SK-N-SH (cell line): ENCODE measurements at regions not wholly inside any gene's neighbourhood (a gene's known extent, or its start where the extent isn't known, plus 50 kb on each side); places are given as distances from the start of the nearest gene placed in this dataset.
"Not testable (repeated sequence)": the region's sequence is repeated elsewhere in the genome, so short reads cannot be mapped to it uniquely, and the experiment has no call there.

ENCODE experiments used
- CTCF ChIA-PET: fragments of 300-600, 350-600 bp; formaldehyde crosslinking; extraction: SDS; loops from one replicate; lab custom pipeline; 2021; lab: Yijun Ruan, JAX
- POLR2A ChIA-PET: fragments of 350-600 bp; sonication (Branson Sonifier 250); formaldehyde crosslinking; extraction: SDS; loops from one replicate; lab custom pipeline; 2020; ENCODE audit warnings: antibody characterized with exemption, inconsistent platforms; lab: Yijun Ruan, JAX
- DNase-seq: peaks from one replicate; pipeline ENCODE4 v3.0.0; 2012
- H2AFZ ChIP-seq: fragments of 200-600 bp; sonication (generic); 2 replicates; pipeline ENCODE4 v1.8.1; 2016; ENCODE audit warnings: antibody characterized with exemption, mild to moderate bottlenecking, low read depth
- H3F3A ChIP-seq: fragments of 200-600 bp; sonication (generic); replicated peaks from 2 replicates; pipeline ENCODE3; 2016; ENCODE audit warnings: antibody characterized with exemption, mild to moderate bottlenecking; ENCODE audit not compliant: insufficient read depth
- H3K27ac ChIP-seq, 2 experiments: fragments of 200-500 bp in 1 of 2; fragments of 200-600 bp in 1 of 2; sonication (Bioruptor generic) in 1 of 2; sonication (generic), shearing (Covaris generic) in 1 of 2; 2 replicates each; pipeline versions ENCODE4 v1.5.1 to v1.6.1; 2014 to 2016; ENCODE audit warnings: low read depth in 2 of 2, inconsistent platforms in 1 of 2, low read length in 1 of 2, mild to moderate bottlenecking in 1 of 2, mixed read lengths in 1 of 2
- H3K27me3 ChIP-seq: fragments of 200-600 bp; sonication (generic), shearing (Covaris generic); 2 replicates; pipeline ENCODE4 v1.6.1; 2016; ENCODE audit warnings: mixed run types; ENCODE audit not compliant: insufficient read depth
- H3K36me3 ChIP-seq, 2 experiments: fragments of 200-500 bp in 1 of 2; fragments of 200-600 bp in 1 of 2; sonication (Bioruptor generic) in 1 of 2; sonication (generic) in 1 of 2; replicated peaks in 1 of 2; 2 replicates each; pipeline versions ENCODE3 to v1.5.1; 2014 to 2016; ENCODE audit warnings: low read length in 1 of 2, mild to moderate bottlenecking in 1 of 2; ENCODE audit not compliant: insufficient read depth in 2 of 2, control insufficient read depth in 1 of 2
- H3K4me1 ChIP-seq, 2 experiments: fragments of 200-500 bp in 1 of 2; fragments of 200-600 bp in 1 of 2; sonication (Bioruptor generic) in 1 of 2; sonication (generic), shearing (Covaris generic) in 1 of 2; 2 replicates each; pipeline versions ENCODE4 v1.5.1 to v1.6.1; 2014 to 2016; ENCODE audit warnings: low read depth in 1 of 2, low read length in 1 of 2, mixed run types in 1 of 2; ENCODE audit not compliant: insufficient read depth in 2 of 2, control insufficient read depth in 1 of 2
- H3K4me2 ChIP-seq: fragments of 200-600 bp; sonication (generic), shearing (Covaris generic); 2 replicates; pipeline ENCODE4 v1.6.1; 2017; ENCODE audit warnings: mixed run types
- H3K4me3 ChIP-seq, 2 experiments: fragments of 200-500 bp in 1 of 2; fragments of 200-600 bp in 1 of 2; sonication (Bioruptor generic) in 1 of 2; sonication (generic), shearing (Covaris generic) in 1 of 2; 2 replicates each; pipeline versions ENCODE4 v1.5.1 to v1.8.1; 2014 to 2016; ENCODE audit warnings: low read depth in 2 of 2, inconsistent platforms in 1 of 2, low read length in 1 of 2, mild to moderate bottlenecking in 1 of 2, mixed read lengths in 1 of 2, moderate library complexity in 1 of 2
- H3K79me2 ChIP-seq: fragments of 200-600 bp; sonication (generic); 2 replicates; pipeline ENCODE4 v1.8.1; 2017; ENCODE audit warnings: mild to moderate bottlenecking; ENCODE audit not compliant: insufficient read depth
- H3K9ac ChIP-seq: fragments of 200-600 bp; sonication (generic); 2 replicates; pipeline ENCODE4 v1.6.1; 2017; ENCODE audit warnings: mixed run types
- H3K9me2 ChIP-seq: fragments of 200-600 bp; sonication (generic); 2 replicates; pipeline ENCODE4 v1.6.1; 2017; ENCODE audit warnings: mixed run types
- H3K9me3 ChIP-seq: fragments of 200-600 bp; sonication (generic); 2 replicates; pipeline ENCODE4 v1.6.1; 2017; ENCODE audit warnings: mixed run types, mild to moderate bottlenecking, moderate library complexity
- H4K20me1 ChIP-seq: fragments of 200-600 bp; sonication (generic); 2 replicates; pipeline ENCODE4 v1.6.1; 2017; ENCODE audit warnings: mild to moderate bottlenecking, mixed run types; ENCODE audit not compliant: insufficient read depth
- CHD2 ChIP-seq: fragments of 150-350 bp; IDR thresholded peaks from 2 replicates; pipeline ENCODE4 v1.6.1; 2018; ENCODE audit warnings: low read length; ENCODE audit not compliant: partially characterized antibody
- CTCF ChIP-seq: fragments of 200-600 bp; sonication (generic); IDR thresholded peaks from 2 replicates; pipeline ENCODE4 v1.6.1; 2017; ENCODE audit warnings: antibody characterized with exemption, mild to moderate bottlenecking, moderate library complexity
- FOSL2 ChIP-seq: IDR thresholded peaks from 2 replicates; pipeline ENCODE4 v1.4.0; 2012; ENCODE audit warnings: low read depth, mild to moderate bottlenecking, moderate library complexity, borderline replicate concordance
- GATA2 ChIP-seq: sonication (generic); formaldehyde crosslinking; IDR thresholded peaks from 2 replicates; pipeline ENCODE4 v1.5.0; 2020; ENCODE audit warnings: mild to moderate bottlenecking, missing genetic modification reagents
- IRF3 ChIP-seq: fragments of 150-350 bp; IDR thresholded peaks from 2 replicates; pipeline ENCODE4 v1.6.1; 2016; ENCODE audit warnings: mild to moderate bottlenecking, low read depth, low read length
- JUND ChIP-seq: IDR thresholded peaks from 2 replicates; pipeline ENCODE4 v1.4.0; 2012
- MXI1 ChIP-seq: IDR thresholded peaks from 2 replicates; pipeline ENCODE4 v1.6.1; 2012; ENCODE audit warnings: mild to moderate bottlenecking, low read depth, low read length, improper control_type of control experiment
- TAF1 ChIP-seq: IDR thresholded peaks from 2 replicates; pipeline ENCODE4 v1.6.1; 2012; ENCODE audit warnings: low read depth, mild to moderate bottlenecking, low read length, moderate library complexity, borderline replicate concordance
- TCF12 ChIP-seq: IDR thresholded peaks from 2 replicates; pipeline ENCODE4 v1.4.0; 2012
- TEAD4 ChIP-seq: IDR thresholded peaks from 2 replicates; pipeline ENCODE4 v1.4.0; 2012; ENCODE audit warnings: mild to moderate bottlenecking, borderline replicate concordance; ENCODE audit not compliant: insufficient read depth
- USF1 ChIP-seq: IDR thresholded peaks from 2 replicates; pipeline ENCODE4 v1.4.0; 2012; ENCODE audit warnings: low read depth, borderline replicate concordance
- USF2 ChIP-seq: fragments of 150-350 bp; IDR thresholded peaks from 2 replicates; pipeline ENCODE4 v1.6.1; 2017; ENCODE audit warnings: antibody characterized with exemption, low read length, low read depth, borderline replicate concordance
- ZBTB33 ChIP-seq: IDR thresholded peaks from 2 replicates; pipeline ENCODE4 v1.4.0; 2012; ENCODE audit warnings: low read depth, borderline replicate concordance
- WGBS: methylation state at CpG from one replicate; pipeline ENCODE4 v1.1.6; 2017; ENCODE audit warnings: low lambda C conversion rate; 5-methylcytosine and 5-hydroxymethylcytosine counted together

GRCh38 chr2:122340246-122340645 is 584.8 kb downstream of the TSN start:
- H3K27ac ChIP-seq = no peak overlapping the region
- H3K27me3 ChIP-seq = no peaks in the 10 kb centered on the region
- no peaks in the 10 kb centered on the region for H3K9me3 ChIP-seq
- no peaks in the 10 kb centered on the region for H4K20me1 ChIP-seq
- 16% methylated on average over 3 of the region's 3 CpGs for WGBS
- no peak overlapping the region for H2AFZ ChIP-seq
- no peak overlapping the region for H3K4me3 ChIP-seq
- H3K36me3 ChIP-seq = no peaks in the 10 kb centered on the region
- H3K4me2 ChIP-seq = no peak overlapping the region
- no peaks in the 10 kb centered on the region for H3K79me2 ChIP-seq
- H3K9me2 ChIP-seq = no peaks in the 10 kb centered on the region
- TF ChIP-seq USF1 (no peak), IRF3 (no peak), TEAD4 (no peak), FOSL2 (no peak), JUND (no peak), CTCF (no peak), ZBTB33 (no peak), TCF12 (no peak), MXI1 (no peak), TAF1 (no peak)
- H3K4me1 ChIP-seq = no peaks in the 10 kb centered on the region; a peak in 1 of 4 replicates
- POLR2A ChIA-PET = no interaction called here
- H3F3A ChIP-seq = no peaks in the 10 kb centered on the region
- CTCF ChIA-PET = no interaction called here
- DNase-seq = no peak
- no peak overlapping the region for H3K9ac ChIP-seq

GRCh38 chr2:122341007-122341406 is 585.6 kb downstream of the TSN start:
- 21% methylated on average over 5 of the region's 5 CpGs for WGBS

GRCh38 chr2:122352151-122352550 is 596.7 kb downstream of the TSN start:
- H3K4me3 ChIP-seq, H3K9me3 ChIP-seq, H3K36me3 ChIP-seq, DNase-seq, H3K79me2 ChIP-seq, H3K4me2 ChIP-seq, H3K9ac ChIP-seq, H2AFZ ChIP-seq, H3F3A ChIP-seq, H3K9me2 ChIP-seq, H3K27me3 ChIP-seq, CTCF ChIA-PET, POLR2A ChIA-PET, H4K20me1 ChIP-seq, H3K4me1 ChIP-seq, H3K27ac ChIP-seq: not testable (repeated sequence)
- 46% methylated on average over 8 of the region's 8 CpGs for WGBS

More at GRCh38 chr2:122341007-122341406, 585.6 kb downstream of the TSN start:
- no peak overlapping the region for H3K4me3 ChIP-seq
- no peaks in the 10 kb centered on the region; a peak in 1 of 4 replicates for H3K4me1 ChIP-seq
- no peak for DNase-seq
- H3K9me3 ChIP-seq = no peaks in the 10 kb centered on the region
- no peak overlapping the region for H3K9ac ChIP-seq
- H3K79me2 ChIP-seq = no peaks in the 10 kb centered on the region
- no peaks in the 10 kb centered on the region for H3K36me3 ChIP-seq
- H3K9me2 ChIP-seq = no peaks in the 10 kb centered on the region
- no peak for TF ChIP-seq CHD2
- no peak for TF ChIP-seq TAF1
- TF ChIP-seq USF2 = no peak
- TF ChIP-seq GATA2 (CRISPR knock-in tag) = no peak
- no peak overlapping the region for H3K4me2 ChIP-seq
- H3K27me3 ChIP-seq = no peaks in the 10 kb centered on the region
- POLR2A ChIA-PET = no interaction called here
- CTCF ChIA-PET = no interaction called here
- H4K20me1 ChIP-seq = no peaks in the 10 kb centered on the region
- H2AFZ ChIP-seq = no peak overlapping the region
- no peaks in the 10 kb centered on the region for H3F3A ChIP-seq
- H3K27ac ChIP-seq = no peak overlapping the region
